ENCODE measurements at regions not wholly inside any gene's neighbourhood (a gene's known extent, or its start where the extent isn't known, plus 50 kb on each side); places are given as distances from the start of the nearest gene placed in this dataset.

GRCh38 chr11:116698080-116698479, 74.7 kb downstream of the BUD13 start:
- DNase-seq (ENCODE audit: missing footprints) (no peak), ATAC-seq (no peak)
- intact Hi-C loops (cut with DNase I) = no loop called here

- DNase-seq (ENCODE audit: missing footprints) = no peak
- no peak for ATAC-seq
- intact Hi-C loops (cut with DNase I) = no loop called here
Observed at GRCh38 chr11:116697639-116698038, 75.1 kb downstream of the BUD13 start.

GRCh38 chr11:116697011-116697410, 75.8 kb downstream of the BUD13 start:
- no peak for ATAC-seq
- DNase-seq (ENCODE audit: missing footprints) = no peak
- intact Hi-C loops (cut with DNase I) = no loop called here

GRCh38 chr11:116696381-116696941, 76.3 kb downstream of the BUD13 start:
- no peak for ATAC-seq
- intact Hi-C loops (cut with DNase I) = no loop called here
- DNase-seq (ENCODE audit: missing footprints) = no peak

- no peak for DNase-seq (ENCODE audit: missing footprints)
- intact Hi-C loops (cut with DNase I) = no loop called here
Observed at GRCh38 chr11:116695657-116696254, 77.0 kb downstream of the BUD13 start.

GRCh38 chr11:116694815-116695590, 77.8 kb downstream of the BUD13 start:
- intact Hi-C loops (cut with DNase I) = no loop called here
- ATAC-seq (no peak), DNase-seq (ENCODE audit: missing footprints) (no peak)

More at GRCh38 chr11:116695657-116696254, 77.0 kb downstream of the BUD13 start:
- ATAC-seq = no peak

- ATAC-seq = no peak
- DNase-seq (ENCODE audit: missing footprints) = no peak
- intact Hi-C loops (cut with DNase I) = no loop called here
Observed at GRCh38 chr11:116694349-116694725, 78.5 kb downstream of the BUD13 start.

- intact Hi-C loops (cut with DNase I) = loop anchor here (2.0 kb wide), 1 partner anchor 239 kb away; no protein-coding TSS in a partner anchor
- DNase-seq (ENCODE audit: missing footprints) = no peak
- no peak for ATAC-seq
Observed at GRCh38 chr11:116693593-116694348, 79.0 kb downstream of the BUD13 start.

- intact Hi-C loops (cut with DNase I) = loop anchor here (2.0 kb wide), 1 partner anchor 238 kb away; no protein-coding TSS in a partner anchor
- no peak for ATAC-seq
- no peak for DNase-seq (ENCODE audit: missing footprints)
Observed at GRCh38 chr11:116693102-116693570, 79.7 kb downstream of the BUD13 start.

GRCh38 chr11:116692318-116693101, 80.3 kb downstream of the BUD13 start:
- intact Hi-C loops (cut with DNase I) = loop anchor here (2.0 kb wide), 1 partner anchor 238 kb away; no protein-coding TSS in a partner anchor
- ATAC-seq = no peak
- no peak for DNase-seq (ENCODE audit: missing footprints)

GRCh38 chr11:116691771-116692177, 81.0 kb downstream of the BUD13 start:
- DNase-seq (ENCODE audit: missing footprints) = peak; percentile 77

GRCh38 chr11:116690611-116691010, 82.2 kb downstream of the BUD13 start:
- ATAC-seq = no peak
- DNase-seq (ENCODE audit: missing footprints) = no peak
- intact Hi-C loops (cut with DNase I) = loop anchor here (2.0 kb wide), 1 partner anchor 474 kb away; no protein-coding TSS in a partner anchor

More at GRCh38 chr11:116691771-116692177, 81.0 kb downstream of the BUD13 start:
- peak; percentile 57 for ATAC-seq
- intact Hi-C loops (cut with DNase I) = loop anchor here (2.0 kb wide), 2 partner anchors 237 to 475 kb away; no protein-coding TSS in a partner anchor

GRCh38 chr11:116689413-116690127, 83.2 kb downstream of the BUD13 start:
- intact Hi-C loops (cut with DNase I) = loop anchor here (2.0 kb wide), 1 partner anchor 473 kb away; no protein-coding TSS in a partner anchor
- DNase-seq (ENCODE audit: missing footprints) (no peak), ATAC-seq (no peak)

GRCh38 chr11:116688202-116688540, 84.6 kb downstream of the BUD13 start:
- intact Hi-C loops (cut with DNase I) = no loop called here
- no peak for DNase-seq (ENCODE audit: missing footprints)
- ATAC-seq = no peak

- DNase-seq (ENCODE audit: missing footprints) (no peak), ATAC-seq (no peak)
- intact Hi-C loops (cut with DNase I) = no loop called here
Observed at GRCh38 chr11:116687458-116688201, 85.2 kb downstream of the BUD13 start.

GRCh38 chr11:116686866-116687265, 85.9 kb downstream of the BUD13 start:
- intact Hi-C loops (cut with DNase I) = no loop called here
- ATAC-seq (no peak), DNase-seq (ENCODE audit: missing footprints) (no peak)

- DNase-seq (ENCODE audit: missing footprints) (no peak), ATAC-seq (no peak)
- intact Hi-C loops (cut with DNase I) = no loop called here
Observed at GRCh38 chr11:116683982-116684381, 88.8 kb downstream of the BUD13 start.
